ENCODE measurements at regions not wholly inside any gene's neighbourhood (a gene's known extent, or its start where the extent isn't known, plus 50 kb on each side); places are given as distances from the start of the nearest gene placed in this dataset.

DNA sequence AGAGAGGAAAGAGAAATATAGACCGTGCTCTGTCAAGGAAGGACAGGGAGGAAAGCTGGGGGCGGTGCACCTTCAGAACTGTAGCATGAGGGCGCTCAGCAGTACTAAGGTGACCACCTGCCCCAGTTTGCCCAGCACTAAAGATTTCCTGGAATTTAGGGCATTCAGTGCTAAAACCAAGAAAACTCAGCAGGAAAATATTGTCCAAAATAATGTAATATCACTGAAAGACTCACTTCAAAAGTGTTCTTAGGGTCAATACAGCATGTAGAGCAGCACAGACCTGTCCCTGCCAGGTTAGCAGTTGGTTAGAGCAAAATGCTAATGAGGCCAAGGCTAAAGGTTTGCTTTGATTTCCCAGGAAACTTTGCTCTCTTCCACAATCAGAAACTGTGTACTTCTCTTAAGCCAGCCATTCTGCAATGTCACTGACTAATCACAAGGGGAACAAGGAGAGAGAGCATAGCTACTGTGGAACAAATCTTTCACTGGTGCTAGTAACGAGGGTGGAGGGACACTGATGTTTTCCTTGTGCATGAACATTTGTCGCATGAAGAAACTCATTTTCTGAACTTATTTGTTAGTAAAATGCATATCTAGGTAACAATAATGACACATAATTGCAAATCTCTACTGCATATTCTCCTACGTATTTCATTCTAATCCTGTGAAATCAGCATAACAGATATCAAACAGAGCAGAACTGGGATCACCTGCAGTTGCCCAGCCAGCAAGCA is 53.0 kb upstream of the GRAMD2B start:
- WGBS, 2 donors, result 76 to 80% methylated on average over 6 of the region's 6 CpGs
- DNase-seq (ENCODE audit: low spot score in 2 of 2), result no peak
- H3K4me3 ChIP-seq (ENCODE audit: low read depth, poor library complexity, severe bottlenecking), result no peak overlapping the region
- TF ChIP-seq POLR2A (IDR thresholded peaks at IDR 0.05), result no peak
- TF ChIP-seq, protein P1, sequence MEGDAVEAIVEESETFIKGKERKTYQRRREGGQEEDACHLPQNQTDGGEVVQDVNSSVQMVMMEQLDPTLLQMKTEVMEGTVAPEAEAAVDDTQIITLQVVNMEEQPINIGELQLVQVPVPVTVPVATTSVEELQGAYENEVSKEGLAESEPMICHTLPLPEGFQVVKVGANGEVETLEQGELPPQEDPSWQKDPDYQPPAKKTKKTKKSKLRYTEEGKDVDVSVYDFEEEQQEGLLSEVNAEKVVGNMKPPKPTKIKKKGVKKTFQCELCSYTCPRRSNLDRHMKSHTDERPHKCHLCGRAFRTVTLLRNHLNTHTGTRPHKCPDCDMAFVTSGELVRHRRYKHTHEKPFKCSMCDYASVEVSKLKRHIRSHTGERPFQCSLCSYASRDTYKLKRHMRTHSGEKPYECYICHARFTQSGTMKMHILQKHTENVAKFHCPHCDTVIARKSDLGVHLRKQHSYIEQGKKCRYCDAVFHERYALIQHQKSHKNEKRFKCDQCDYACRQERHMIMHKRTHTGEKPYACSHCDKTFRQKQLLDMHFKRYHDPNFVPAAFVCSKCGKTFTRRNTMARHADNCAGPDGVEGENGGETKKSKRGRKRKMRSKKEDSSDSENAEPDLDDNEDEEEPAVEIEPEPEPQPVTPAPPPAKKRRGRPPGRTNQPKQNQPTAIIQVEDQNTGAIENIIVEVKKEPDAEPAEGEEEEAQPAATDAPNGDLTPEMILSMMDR (IDR thresholded peaks at IDR 0.05), result no peak
- intact Hi-C loops (cut with DNase I; ENCODE audit: low total_unique reads), result no loop called here

DNA sequence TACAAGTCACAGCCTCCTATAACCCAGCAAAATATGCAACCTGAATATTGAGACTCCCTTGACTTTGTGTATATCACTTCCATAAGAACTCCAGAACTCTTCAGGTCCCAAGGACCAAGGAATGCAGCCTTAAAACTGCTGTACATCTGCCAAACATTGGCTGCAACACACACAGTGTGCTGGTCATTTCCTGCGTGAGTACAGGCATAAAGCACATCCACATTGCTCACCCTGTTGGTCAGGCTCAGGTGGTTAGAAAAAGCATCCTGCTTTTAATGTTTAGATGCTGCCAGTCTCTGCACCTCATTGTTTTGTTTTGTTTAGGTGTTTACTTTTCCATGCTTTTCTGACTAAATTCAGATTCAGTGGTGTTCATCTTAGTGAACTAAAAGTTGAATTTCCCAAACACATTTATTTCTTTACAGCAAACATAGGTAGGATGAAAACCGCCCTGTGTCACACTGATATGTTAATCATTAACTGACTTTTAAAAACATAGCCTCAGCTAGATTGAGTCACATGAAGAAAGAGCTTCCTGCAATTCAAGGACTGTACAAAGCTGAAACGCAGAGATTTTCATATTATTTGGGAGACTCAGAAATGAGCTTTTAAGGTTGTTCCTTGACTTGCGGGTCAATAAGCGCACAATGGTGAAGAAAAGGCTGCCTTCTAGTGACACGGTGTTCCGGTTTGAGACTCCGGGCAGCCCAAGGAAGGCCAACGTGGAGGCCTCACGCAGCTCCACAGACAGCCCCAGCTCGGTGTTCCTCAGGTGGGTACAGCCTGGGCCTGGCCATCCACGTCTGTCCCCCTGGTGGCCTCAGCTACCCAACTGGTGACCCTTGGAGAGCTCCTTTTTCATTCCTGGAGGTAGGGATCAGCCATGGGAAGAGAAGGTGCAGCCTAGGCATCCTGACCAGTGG is 52.2 kb upstream of the GRAMD2B start:
- H3K4me3 ChIP-seq (ENCODE audit: low read depth, poor library complexity, severe bottlenecking), result no peak overlapping the region
- DNase-seq (ENCODE audit: low spot score in 2 of 2), result no peak
- intact Hi-C loops (cut with DNase I; ENCODE audit: low total_unique reads), result no loop called here
- WGBS, 2 donors, result 94 to 96% methylated on average over 11 to 12 of the region's 12 CpGs
- TF ChIP-seq, protein P1 (IDR thresholded peaks at IDR 0.05), result no peak
- TF ChIP-seq POLR2A (IDR thresholded peaks at IDR 0.05), result no peak

DNA sequence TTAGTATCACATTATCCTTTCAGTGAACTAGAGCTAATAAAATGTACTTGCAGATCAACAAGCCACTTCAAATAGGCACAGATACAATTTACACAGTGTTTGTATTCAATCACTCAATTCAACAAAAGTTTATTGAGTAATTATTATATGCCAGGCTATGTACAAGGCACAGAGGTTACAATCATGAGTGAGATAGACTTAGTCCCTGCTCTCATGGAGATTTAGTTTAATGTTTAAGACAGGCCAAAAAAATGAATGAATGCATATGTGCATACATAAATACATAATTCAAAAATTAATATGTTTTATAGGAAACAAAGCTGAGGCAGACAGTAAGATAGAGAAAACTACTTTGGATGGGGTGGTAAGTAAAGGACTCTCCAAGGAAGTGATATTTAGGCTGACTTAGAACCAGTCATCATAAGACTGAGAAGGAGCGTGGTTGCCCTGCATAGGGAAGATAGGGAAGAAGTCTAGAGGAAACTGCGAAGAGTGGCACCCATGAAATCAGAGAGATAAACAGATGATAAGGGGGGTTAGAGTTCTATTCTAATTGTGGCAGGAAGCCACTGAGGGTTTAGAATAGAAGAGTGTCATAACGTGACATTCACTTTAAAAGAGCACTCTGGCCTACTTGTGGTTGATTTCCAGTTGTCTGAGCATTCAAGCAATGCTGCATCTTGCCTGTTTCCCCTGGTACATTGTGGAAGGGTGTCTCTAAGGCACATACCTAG is 49.7 kb upstream of the GRAMD2B start:
- TF ChIP-seq POLR2A (IDR thresholded peaks at IDR 0.05), result no peak
- TF ChIP-seq, protein P1 (IDR thresholded peaks at IDR 0.05), result no peak
- no peak overlapping the region for H3K4me3 ChIP-seq (ENCODE audit: low read depth, poor library complexity, severe bottlenecking)
- WGBS, 2 donors, result 76 to 86% methylated on average over 3 of the region's 3 CpGs
- intact Hi-C loops (cut with DNase I; ENCODE audit: low total_unique reads), result no loop called here
- no peak for DNase-seq (ENCODE audit: low spot score in 2 of 2)

All from lower leg skin (tissue), 4 donors.